SK-N-SH (cell line): ENCODE measurements at regions not wholly inside any gene's neighbourhood (a gene's known extent, or its start where the extent isn't known, plus 50 kb on each side); places are given as distances from the start of the nearest gene placed in this dataset.

Experiments used
- CTCF ChIA-PET: fragments of 300-600, 350-600 bp; formaldehyde crosslinking; extraction: SDS; loops from one replicate; lab custom pipeline; 2021; lab: Yijun Ruan, JAX
- POLR2A ChIA-PET: fragments of 350-600 bp; sonication (Branson Sonifier 250); formaldehyde crosslinking; extraction: SDS; loops from one replicate; lab custom pipeline; 2020; ENCODE audit warnings: antibody characterized with exemption, inconsistent platforms; lab: Yijun Ruan, JAX
- DNase-seq: peaks from one replicate; pipeline ENCODE4 v3.0.0; 2012
- H2AFZ ChIP-seq: fragments of 200-600 bp; sonication (generic); 2 replicates; pipeline ENCODE4 v1.8.1; 2016; ENCODE audit warnings: antibody characterized with exemption, mild to moderate bottlenecking, low read depth
- H3F3A ChIP-seq: fragments of 200-600 bp; sonication (generic); replicated peaks from 2 replicates; pipeline ENCODE3; 2016; ENCODE audit warnings: antibody characterized with exemption, mild to moderate bottlenecking; ENCODE audit not compliant: insufficient read depth
- H3K27ac ChIP-seq, 2 experiments: fragments of 200-500 bp in 1 of 2; fragments of 200-600 bp in 1 of 2; sonication (Bioruptor generic) in 1 of 2; sonication (generic), shearing (Covaris generic) in 1 of 2; 2 replicates each; pipeline versions ENCODE4 v1.5.1 to v1.6.1; 2014 to 2016; ENCODE audit warnings: low read depth in 2 of 2, inconsistent platforms in 1 of 2, low read length in 1 of 2, mild to moderate bottlenecking in 1 of 2, mixed read lengths in 1 of 2
- H3K27me3 ChIP-seq: fragments of 200-600 bp; sonication (generic), shearing (Covaris generic); 2 replicates; pipeline ENCODE4 v1.6.1; 2016; ENCODE audit warnings: mixed run types; ENCODE audit not compliant: insufficient read depth
- H3K36me3 ChIP-seq, 2 experiments: fragments of 200-500 bp in 1 of 2; fragments of 200-600 bp in 1 of 2; sonication (Bioruptor generic) in 1 of 2; sonication (generic) in 1 of 2; replicated peaks in 1 of 2; 2 replicates each; pipeline versions ENCODE3 to v1.5.1; 2014 to 2016; ENCODE audit warnings: low read length in 1 of 2, mild to moderate bottlenecking in 1 of 2; ENCODE audit not compliant: insufficient read depth in 2 of 2, control insufficient read depth in 1 of 2
- H3K4me1 ChIP-seq, 2 experiments: fragments of 200-500 bp in 1 of 2; fragments of 200-600 bp in 1 of 2; sonication (Bioruptor generic) in 1 of 2; sonication (generic), shearing (Covaris generic) in 1 of 2; 2 replicates each; pipeline versions ENCODE4 v1.5.1 to v1.6.1; 2014 to 2016; ENCODE audit warnings: low read depth in 1 of 2, low read length in 1 of 2, mixed run types in 1 of 2; ENCODE audit not compliant: insufficient read depth in 2 of 2, control insufficient read depth in 1 of 2
- H3K4me2 ChIP-seq: fragments of 200-600 bp; sonication (generic), shearing (Covaris generic); 2 replicates; pipeline ENCODE4 v1.6.1; 2017; ENCODE audit warnings: mixed run types
- H3K4me3 ChIP-seq, 2 experiments: fragments of 200-500 bp in 1 of 2; fragments of 200-600 bp in 1 of 2; sonication (Bioruptor generic) in 1 of 2; sonication (generic), shearing (Covaris generic) in 1 of 2; 2 replicates each; pipeline versions ENCODE4 v1.5.1 to v1.8.1; 2014 to 2016; ENCODE audit warnings: low read depth in 2 of 2, inconsistent platforms in 1 of 2, low read length in 1 of 2, mild to moderate bottlenecking in 1 of 2, mixed read lengths in 1 of 2, moderate library complexity in 1 of 2
- H3K79me2 ChIP-seq: fragments of 200-600 bp; sonication (generic); 2 replicates; pipeline ENCODE4 v1.8.1; 2017; ENCODE audit warnings: mild to moderate bottlenecking; ENCODE audit not compliant: insufficient read depth
- H3K9ac ChIP-seq: fragments of 200-600 bp; sonication (generic); 2 replicates; pipeline ENCODE4 v1.6.1; 2017; ENCODE audit warnings: mixed run types
- H3K9me2 ChIP-seq: fragments of 200-600 bp; sonication (generic); 2 replicates; pipeline ENCODE4 v1.6.1; 2017; ENCODE audit warnings: mixed run types
- H3K9me3 ChIP-seq: fragments of 200-600 bp; sonication (generic); 2 replicates; pipeline ENCODE4 v1.6.1; 2017; ENCODE audit warnings: mixed run types, mild to moderate bottlenecking, moderate library complexity
- H4K20me1 ChIP-seq: fragments of 200-600 bp; sonication (generic); 2 replicates; pipeline ENCODE4 v1.6.1; 2017; ENCODE audit warnings: mild to moderate bottlenecking, mixed run types; ENCODE audit not compliant: insufficient read depth
- CHD2 ChIP-seq: fragments of 150-350 bp; IDR thresholded peaks from 2 replicates; pipeline ENCODE4 v1.6.1; 2018; ENCODE audit warnings: low read length; ENCODE audit not compliant: partially characterized antibody
- EP300 ChIP-seq, 2 experiments: IDR thresholded peaks; 2 replicates each; pipeline versions ENCODE4 v1.4.0 to v1.6.1; 2012; ENCODE audit warnings: borderline replicate concordance in 1 of 2, low read depth in 1 of 2, low read length in 1 of 2
- EZH2phosphoT487 ChIP-seq: fragments of 200-600 bp; sonication (generic); IDR thresholded peaks from 2 replicates; pipeline ENCODE4 v1.6.1; 2017; ENCODE audit warnings: low read depth, mixed run types, mild to moderate bottlenecking, antibody characterized with exemption, moderate library complexity, borderline replicate concordance
- FOSL2 ChIP-seq: IDR thresholded peaks from 2 replicates; pipeline ENCODE4 v1.4.0; 2012; ENCODE audit warnings: low read depth, mild to moderate bottlenecking, moderate library complexity, borderline replicate concordance
- FOXJ3 ChIP-seq: sonication (generic); formaldehyde crosslinking; IDR thresholded peaks from 2 replicates; pipeline ENCODE4 v1.5.1; 2020; ENCODE audit warnings: mild to moderate bottlenecking, missing genetic modification reagents
- FOXM1 ChIP-seq: IDR thresholded peaks from 2 replicates; pipeline ENCODE4 v1.4.0; 2012; ENCODE audit warnings: low read depth, mild to moderate bottlenecking
- GABPA ChIP-seq: IDR thresholded peaks from 2 replicates; pipeline ENCODE4 v1.4.0; 2012; ENCODE audit warnings: low read depth, mild to moderate bottlenecking
- GATA2 ChIP-seq: sonication (generic); formaldehyde crosslinking; IDR thresholded peaks from 2 replicates; pipeline ENCODE4 v1.5.0; 2020; ENCODE audit warnings: mild to moderate bottlenecking, missing genetic modification reagents
- MEF2A ChIP-seq: IDR thresholded peaks from 2 replicates; pipeline ENCODE4 v1.4.0; 2012; ENCODE audit warnings: low read depth, borderline replicate concordance
- MXI1 ChIP-seq: IDR thresholded peaks from 2 replicates; pipeline ENCODE4 v1.6.1; 2012; ENCODE audit warnings: mild to moderate bottlenecking, low read depth, low read length, improper control_type of control experiment
- NFIC ChIP-seq: IDR thresholded peaks from 2 replicates; pipeline ENCODE4 v1.4.0; 2012; ENCODE audit warnings: borderline replicate concordance
- NRF1 ChIP-seq: IDR thresholded peaks from 2 replicates; pipeline ENCODE4 v1.6.1; 2012; ENCODE audit warnings: low read depth, mild to moderate bottlenecking, low read length
- POLR2AphosphoS5 ChIP-seq: IDR thresholded peaks from 2 replicates; pipeline ENCODE4 v1.6.1; 2012; ENCODE audit warnings: low read depth, low read length
- RCOR1 ChIP-seq: fragments of 150-350 bp; IDR thresholded peaks from 2 replicates; pipeline ENCODE4 v1.6.1; 2017; ENCODE audit warnings: antibody characterized with exemption, low read length
- RFX5 ChIP-seq: IDR thresholded peaks from 2 replicates; pipeline ENCODE4 v1.6.1; 2012; ENCODE audit warnings: mild to moderate bottlenecking, improper control_type of control experiment, low read length
- RXRA ChIP-seq: IDR thresholded peaks from 2 replicates; pipeline ENCODE4 v1.4.0; 2012; ENCODE audit warnings: low read depth, mild to moderate bottlenecking, borderline replicate concordance
- SMC3 ChIP-seq: IDR thresholded peaks from 2 replicates; pipeline ENCODE4 v1.6.1; 2012; ENCODE audit warnings: low read depth, low read length, improper control_type of control experiment
- TCF12 ChIP-seq: IDR thresholded peaks from 2 replicates; pipeline ENCODE4 v1.4.0; 2012
- WGBS: methylation state at CpG from one replicate; pipeline ENCODE4 v1.1.6; 2017; ENCODE audit warnings: low lambda C conversion rate; 5-methylcytosine and 5-hydroxymethylcytosine counted together
- TF ChIP-seq, protein P1 (sequence below): IDR thresholded peaks from 2 replicates; pipeline ENCODE4 v1.4.0; 2012; ENCODE audit warnings: low read depth, borderline replicate concordance
- TF ChIP-seq, protein P2 (sequence below): IDR thresholded peaks from 2 replicates; pipeline ENCODE4 v1.6.1; 2012; ENCODE audit warnings: mild to moderate bottlenecking, low read depth, low read length, moderate library complexity
- TF ChIP-seq, protein P3 (sequence below): fragments of 150-350 bp; IDR thresholded peaks from 2 replicates; pipeline ENCODE4 v1.6.1; 2016; ENCODE audit warnings: mild to moderate bottlenecking, low read depth, low read length
- TF ChIP-seq, protein P4 (sequence below): fragments of 200-600 bp; sonication (generic); IDR thresholded peaks from 2 replicates; pipeline ENCODE4 v1.6.1; 2017; ENCODE audit warnings: antibody characterized with exemption, mild to moderate bottlenecking, moderate library complexity

DNA sequence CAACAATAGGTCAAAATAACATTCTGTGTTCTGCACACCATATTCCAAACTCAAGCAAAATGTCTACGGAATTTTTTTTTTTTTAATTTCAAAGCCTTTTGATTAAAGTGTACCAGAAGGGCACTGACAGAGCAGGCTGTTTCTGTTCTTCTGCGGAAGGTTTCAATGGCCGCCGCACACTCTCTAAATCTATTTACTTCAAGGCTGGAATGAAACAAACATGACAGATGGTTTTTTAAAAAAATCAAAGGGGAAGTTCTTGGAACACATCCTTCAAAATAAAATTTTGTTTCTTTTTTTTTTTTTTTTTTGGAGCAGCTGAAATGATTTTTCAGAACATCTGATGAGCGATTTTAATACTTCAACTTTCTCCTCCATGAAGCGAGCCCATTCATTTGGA lies 259.1 kb downstream of the TXNL1 start:
- POLR2A ChIA-PET = no interaction called here
- WGBS = 87% methylated on average over 6 of the region's 6 CpGs
- CTCF ChIA-PET = interaction anchor here (1.2 kb wide), 1 partner anchor 40 kb away, joined by 3 read pairs; no protein-coding TSS in a partner anchor

DNA sequence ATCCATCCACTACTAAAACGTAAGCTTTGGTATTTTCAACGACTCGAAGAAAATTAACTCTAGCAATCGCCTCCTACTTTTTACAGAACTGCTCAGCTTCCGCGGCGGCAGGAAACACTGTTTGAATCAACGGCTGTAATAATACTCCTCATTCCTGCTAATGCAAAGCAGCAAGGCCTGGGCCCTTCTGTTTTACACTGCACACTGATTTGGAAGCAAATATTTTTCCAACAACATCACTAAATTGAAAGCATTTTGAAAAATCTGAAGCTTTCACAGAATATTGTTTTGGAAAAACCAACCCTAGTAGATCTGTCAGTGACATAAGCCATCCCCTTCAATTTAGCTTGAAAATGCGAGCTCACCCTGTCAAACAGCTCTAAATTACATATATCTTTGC lies 261.2 kb downstream of the TXNL1 start:
- WGBS = 89% methylated on average over 9 of the region's 9 CpGs
- Histone ChIP-seq H2AFZ (no peak overlapping the region), H3K27me3 (no peaks in the 10 kb centered on the region)

More for the DNA sequence above, 259.1 kb downstream of the TXNL1 start:
- Histone ChIP-seq H3K9ac (no peak overlapping the region), H3K36me3 (no peaks in the 10 kb centered on the region), H3K79me2 (no peaks in the 10 kb centered on the region), H3F3A (no peaks in the 10 kb centered on the region), H3K4me1 (peaks cover 0 to 1% of the 10 kb centered on the region in 2 experiments; a peak in 1 of 4 replicates), H4K20me1 (no peaks in the 10 kb centered on the region)
- DNase-seq = no peak
- TF ChIP-seq NRF1 = no peak
- TF ChIP-seq FOSL2 = no peak
- no peak for TF ChIP-seq POLR2AphosphoS5
- TF ChIP-seq FOXJ3 (CRISPR knock-in tag) = no peak
- no peak for TF ChIP-seq RCOR1
- TF ChIP-seq NFIC = no peak
- no peak for TF ChIP-seq MXI1
- TF ChIP-seq CHD2 = no peak
- TF ChIP-seq SMC3 = no peak
- TF ChIP-seq, protein P1, sequence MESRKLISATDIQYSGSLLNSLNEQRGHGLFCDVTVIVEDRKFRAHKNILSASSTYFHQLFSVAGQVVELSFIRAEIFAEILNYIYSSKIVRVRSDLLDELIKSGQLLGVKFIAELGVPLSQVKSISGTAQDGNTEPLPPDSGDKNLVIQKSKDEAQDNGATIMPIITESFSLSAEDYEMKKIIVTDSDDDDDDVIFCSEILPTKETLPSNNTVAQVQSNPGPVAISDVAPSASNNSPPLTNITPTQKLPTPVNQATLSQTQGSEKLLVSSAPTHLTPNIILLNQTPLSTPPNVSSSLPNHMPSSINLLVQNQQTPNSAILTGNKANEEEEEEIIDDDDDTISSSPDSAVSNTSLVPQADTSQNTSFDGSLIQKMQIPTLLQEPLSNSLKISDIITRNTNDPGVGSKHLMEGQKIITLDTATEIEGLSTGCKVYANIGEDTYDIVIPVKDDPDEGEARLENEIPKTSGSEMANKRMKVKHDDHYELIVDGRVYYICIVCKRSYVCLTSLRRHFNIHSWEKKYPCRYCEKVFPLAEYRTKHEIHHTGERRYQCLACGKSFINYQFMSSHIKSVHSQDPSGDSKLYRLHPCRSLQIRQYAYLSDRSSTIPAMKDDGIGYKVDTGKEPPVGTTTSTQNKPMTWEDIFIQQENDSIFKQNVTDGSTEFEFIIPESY = no peak
- TF ChIP-seq GATA2 (CRISPR knock-in tag) = no peak
- TF ChIP-seq, all 33 proteins: peak for 0
- no peak overlapping the region for H3K4me2 ChIP-seq
- H3K9me3 ChIP-seq = no peaks in the 10 kb centered on the region
- H3K27ac ChIP-seq = no peak overlapping the region
- no peak overlapping the region for H3K4me3 ChIP-seq
- H3K27me3 ChIP-seq = no peaks in the 10 kb centered on the region
- H3K9me2 ChIP-seq = no peaks in the 10 kb centered on the region
- no peak overlapping the region for H2AFZ ChIP-seq

More for the DNA sequence above, 261.2 kb downstream of the TXNL1 start:
- no peaks in the 10 kb centered on the region for H3K9me3 ChIP-seq
- H3K27ac ChIP-seq = no peak overlapping the region
- no peak overlapping the region for H3K4me3 ChIP-seq
- POLR2A ChIA-PET = no interaction called here
- H3K9ac ChIP-seq = no peak overlapping the region
- H3K36me3 ChIP-seq = no peaks in the 10 kb centered on the region
- TF ChIP-seq EZH2phosphoT487 (no peak), RCOR1 (no peak), RFX5 (no peak), RXRA (no peak), CHD2 (no peak), EP300 (IDR thresholded peaks at IDR 0.05; ENCODE audit: borderline replicate concordance in 1 of 2, low read depth in 1 of 2, low read length in 1 of 2) (no peak), TCF12 (no peak), MEF2A (no peak), GABPA (no peak), MXI1 (no peak), FOXM1 (no peak)
- TF ChIP-seq, protein P2, sequence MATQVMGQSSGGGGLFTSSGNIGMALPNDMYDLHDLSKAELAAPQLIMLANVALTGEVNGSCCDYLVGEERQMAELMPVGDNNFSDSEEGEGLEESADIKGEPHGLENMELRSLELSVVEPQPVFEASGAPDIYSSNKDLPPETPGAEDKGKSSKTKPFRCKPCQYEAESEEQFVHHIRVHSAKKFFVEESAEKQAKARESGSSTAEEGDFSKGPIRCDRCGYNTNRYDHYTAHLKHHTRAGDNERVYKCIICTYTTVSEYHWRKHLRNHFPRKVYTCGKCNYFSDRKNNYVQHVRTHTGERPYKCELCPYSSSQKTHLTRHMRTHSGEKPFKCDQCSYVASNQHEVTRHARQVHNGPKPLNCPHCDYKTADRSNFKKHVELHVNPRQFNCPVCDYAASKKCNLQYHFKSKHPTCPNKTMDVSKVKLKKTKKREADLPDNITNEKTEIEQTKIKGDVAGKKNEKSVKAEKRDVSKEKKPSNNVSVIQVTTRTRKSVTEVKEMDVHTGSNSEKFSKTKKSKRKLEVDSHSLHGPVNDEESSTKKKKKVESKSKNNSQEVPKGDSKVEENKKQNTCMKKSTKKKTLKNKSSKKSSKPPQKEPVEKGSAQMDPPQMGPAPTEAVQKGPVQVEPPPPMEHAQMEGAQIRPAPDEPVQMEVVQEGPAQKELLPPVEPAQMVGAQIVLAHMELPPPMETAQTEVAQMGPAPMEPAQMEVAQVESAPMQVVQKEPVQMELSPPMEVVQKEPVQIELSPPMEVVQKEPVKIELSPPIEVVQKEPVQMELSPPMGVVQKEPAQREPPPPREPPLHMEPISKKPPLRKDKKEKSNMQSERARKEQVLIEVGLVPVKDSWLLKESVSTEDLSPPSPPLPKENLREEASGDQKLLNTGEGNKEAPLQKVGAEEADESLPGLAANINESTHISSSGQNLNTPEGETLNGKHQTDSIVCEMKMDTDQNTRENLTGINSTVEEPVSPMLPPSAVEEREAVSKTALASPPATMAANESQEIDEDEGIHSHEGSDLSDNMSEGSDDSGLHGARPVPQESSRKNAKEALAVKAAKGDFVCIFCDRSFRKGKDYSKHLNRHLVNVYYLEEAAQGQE = no peak
- TF ChIP-seq, protein P3, sequence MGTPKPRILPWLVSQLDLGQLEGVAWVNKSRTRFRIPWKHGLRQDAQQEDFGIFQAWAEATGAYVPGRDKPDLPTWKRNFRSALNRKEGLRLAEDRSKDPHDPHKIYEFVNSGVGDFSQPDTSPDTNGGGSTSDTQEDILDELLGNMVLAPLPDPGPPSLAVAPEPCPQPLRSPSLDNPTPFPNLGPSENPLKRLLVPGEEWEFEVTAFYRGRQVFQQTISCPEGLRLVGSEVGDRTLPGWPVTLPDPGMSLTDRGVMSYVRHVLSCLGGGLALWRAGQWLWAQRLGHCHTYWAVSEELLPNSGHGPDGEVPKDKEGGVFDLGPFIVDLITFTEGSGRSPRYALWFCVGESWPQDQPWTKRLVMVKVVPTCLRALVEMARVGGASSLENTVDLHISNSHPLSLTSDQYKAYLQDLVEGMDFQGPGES = no peak
- TF ChIP-seq, protein P4, sequence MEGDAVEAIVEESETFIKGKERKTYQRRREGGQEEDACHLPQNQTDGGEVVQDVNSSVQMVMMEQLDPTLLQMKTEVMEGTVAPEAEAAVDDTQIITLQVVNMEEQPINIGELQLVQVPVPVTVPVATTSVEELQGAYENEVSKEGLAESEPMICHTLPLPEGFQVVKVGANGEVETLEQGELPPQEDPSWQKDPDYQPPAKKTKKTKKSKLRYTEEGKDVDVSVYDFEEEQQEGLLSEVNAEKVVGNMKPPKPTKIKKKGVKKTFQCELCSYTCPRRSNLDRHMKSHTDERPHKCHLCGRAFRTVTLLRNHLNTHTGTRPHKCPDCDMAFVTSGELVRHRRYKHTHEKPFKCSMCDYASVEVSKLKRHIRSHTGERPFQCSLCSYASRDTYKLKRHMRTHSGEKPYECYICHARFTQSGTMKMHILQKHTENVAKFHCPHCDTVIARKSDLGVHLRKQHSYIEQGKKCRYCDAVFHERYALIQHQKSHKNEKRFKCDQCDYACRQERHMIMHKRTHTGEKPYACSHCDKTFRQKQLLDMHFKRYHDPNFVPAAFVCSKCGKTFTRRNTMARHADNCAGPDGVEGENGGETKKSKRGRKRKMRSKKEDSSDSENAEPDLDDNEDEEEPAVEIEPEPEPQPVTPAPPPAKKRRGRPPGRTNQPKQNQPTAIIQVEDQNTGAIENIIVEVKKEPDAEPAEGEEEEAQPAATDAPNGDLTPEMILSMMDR = no peak
- TF ChIP-seq, all 33 proteins: peak for 0
- Histone ChIP-seq H3K4me2 (no peak overlapping the region), H4K20me1 (no peaks in the 10 kb centered on the region), H3F3A (no peaks in the 10 kb centered on the region), H3K79me2 (no peaks in the 10 kb centered on the region), H3K9me2 (no peaks in the 10 kb centered on the region), H3K4me1 (peaks cover 0 to 8% of the 10 kb centered on the region in 2 experiments; a peak in 1 of 4 replicates)
- CTCF ChIA-PET = no interaction called here
- DNase-seq = no peak
